Testis (tissue), 2 donors: ENCODE measurements at regions not wholly inside any gene's neighbourhood (a gene's known extent, or its start where the extent isn't known, plus 50 kb on each side); places are given as distances from the start of the nearest gene placed in this dataset.

Experiments used
- DNase-seq: peaks from one replicate; pipeline ENCODE4 v3.0.0-alpha.2; 2019
- H3K27ac ChIP-seq, 2 donors: fragments of 200-600 bp; sonication (generic); one replicate each; pipeline ENCODE4 v1.5.1; 2019
- H3K27me3 ChIP-seq: fragments of 200-600 bp; sonication (generic); one replicate; pipeline ENCODE4 v1.5.1; 2019
- H3K36me3 ChIP-seq: fragments of 200-600 bp; sonication (generic); one replicate; pipeline ENCODE4 v1.5.1; 2017; ENCODE audit warnings: low read depth; ENCODE audit errors: missing control alignments
- H3K4me1 ChIP-seq: fragments of 200-600 bp; sonication (generic); one replicate; pipeline ENCODE4 v1.5.1; 2019
- H3K4me3 ChIP-seq, 2 donors: fragments of 200-600 bp; sonication (generic); one replicate each; pipeline ENCODE4 v1.5.1; 2017 to 2019
- H3K9me3 ChIP-seq: fragments of 200-600 bp; sonication (generic); one replicate; pipeline ENCODE4 v1.5.1; 2017
- CTCF ChIP-seq, 3 experiments: fragments of 450-650 bp in 2 of 3; fragments of 200-600 bp in 1 of 3; sonication (generic) in 1 of 3; IDR thresholded peaks; one replicate each; pipeline ENCODE4 v1.5.1; 2016 to 2019; ENCODE audit warnings: antibody characterized with exemption in 3 of 3, mild to moderate bottlenecking in 2 of 3, moderate library complexity in 1 of 3
- POLR2A ChIP-seq: fragments of 450-650 bp; IDR thresholded peaks from one replicate; pipeline ENCODE4 v1.6.1; 2017; ENCODE audit warnings: antibody characterized with exemption, mild to moderate bottlenecking, moderate library complexity
- WGBS, 2 donors: methylation state at CpG; one replicate each; pipeline ENCODE4 v1.1.5; 2018; 5-methylcytosine and 5-hydroxymethylcytosine counted together
- intact Hi-C: fragments of 100-400 bp; cut with DNase I; formaldehyde crosslinking; loops from one replicate; pipeline ENCODE4 v1.15.1; 2023; ENCODE audit warnings: low total_unique reads

- Histone ChIP-seq H3K27me3 (no peaks in the 10 kb centered on the region), H3K27ac (no peak overlapping the region), H3K9me3 (no peaks in the 10 kb centered on the region), H3K36me3 (no peaks in the 10 kb centered on the region), H3K4me1 (no peaks in the 10 kb centered on the region), H3K4me3 (no peak overlapping the region)
- no peak for TF ChIP-seq POLR2A
- TF ChIP-seq CTCF (IDR thresholded peaks at IDR 0.05), result no peak
- intact Hi-C loops, result no loop called here
- no peak for DNase-seq
- WGBS, 2 donors, result 94 to 100% methylated on average over 2 of the region's 2 CpGs
These were observed 365.8 kb upstream of the ZNF608 start for GRCh38 chr5:125112196-125112595.

GRCh38 chr5:125113328-125113727 is 366.9 kb upstream of the ZNF608 start:
- Histone ChIP-seq H3K4me3 (no peak overlapping the region), H3K4me1 (no peaks in the 10 kb centered on the region), H3K27ac (no peak overlapping the region), H3K27me3 (no peaks in the 10 kb centered on the region), H3K9me3 (no peaks in the 10 kb centered on the region), H3K36me3 (no peaks in the 10 kb centered on the region)
- TF ChIP-seq POLR2A (no peak), CTCF (IDR thresholded peaks at IDR 0.05) (no peak)
- 78 to 80% methylated on average over 2 of the region's 2 CpGs for WGBS, 2 donors
- intact Hi-C loops, result no loop called here
- no peak for DNase-seq

- Histone ChIP-seq H3K27ac (no peak overlapping the region), H3K9me3 (no peaks in the 10 kb centered on the region), H3K4me3 (no peak overlapping the region), H3K27me3 (no peaks in the 10 kb centered on the region), H3K36me3 (no peaks in the 10 kb centered on the region), H3K4me1 (no peaks in the 10 kb centered on the region)
- intact Hi-C loops, result no loop called here
- DNase-seq, result no peak
- no peak for TF ChIP-seq POLR2A
- TF ChIP-seq CTCF (IDR thresholded peaks at IDR 0.05), result no peak
- WGBS, 2 donors, result 86 to 89% methylated on average over 6 of the region's 6 CpGs
These were observed 368.7 kb upstream of the ZNF608 start for GRCh38 chr5:125115195-125115525.

GRCh38 chr5:125117566-125117965 is 371.1 kb upstream of the ZNF608 start:
- DNase-seq, result no peak
- no peaks in the 10 kb centered on the region for H3K9me3 ChIP-seq
- no peak overlapping the region for H3K4me3 ChIP-seq
- no peaks in the 10 kb centered on the region for H3K36me3 ChIP-seq
- intact Hi-C loops, result no loop called here
- H3K27ac ChIP-seq, result no peak overlapping the region
- H3K27me3 ChIP-seq, result no peaks in the 10 kb centered on the region
- TF ChIP-seq CTCF (IDR thresholded peaks at IDR 0.05), result no peak
- no peak for TF ChIP-seq POLR2A
- no peaks in the 10 kb centered on the region for H3K4me1 ChIP-seq
- 75 to 80% methylated on average over 6 of the region's 6 CpGs for WGBS, 2 donors

- Histone ChIP-seq H3K4me1 (no peaks in the 10 kb centered on the region), H3K9me3 (no peaks in the 10 kb centered on the region), H3K27me3 (no peaks in the 10 kb centered on the region), H3K27ac (no peak overlapping the region), H3K4me3 (no peak overlapping the region), H3K36me3 (no peaks in the 10 kb centered on the region)
- no peak for TF ChIP-seq CTCF (IDR thresholded peaks at IDR 0.05)
- no peak for TF ChIP-seq POLR2A
- intact Hi-C loops, result no loop called here
- no peak for DNase-seq
- 67 to 71% methylated on average over 6 of the region's 6 CpGs for WGBS, 2 donors
These were observed 373.6 kb upstream of the ZNF608 start for GRCh38 chr5:125120012-125120411.
